GM13977 (cell line): ENCODE measurements at regions not wholly inside any gene's neighbourhood (a gene's known extent, or its start where the extent isn't known, plus 50 kb on each side); places are given as distances from the start of the nearest gene placed in this dataset.
A peak's percentile ranks its signal among the peaks of the same experiment; 100 is the strongest.
"Not testable (repeated sequence)": the region's sequence is repeated elsewhere in the genome, so short reads cannot be mapped to it uniquely, and the experiment has no call there.

Source experiments
- DNase-seq: peaks from one replicate; pipeline ENCODE4 v3.0.0; 2012; ENCODE audit warnings: low spot score
- CTCF ChIP-seq: IDR thresholded peaks from 2 replicates; pipeline ENCODE4 v1.5.1; 2012; ENCODE audit warnings: mild to moderate bottlenecking, control low read depth; ENCODE audit not compliant: insufficient read depth; ENCODE audit errors: extremely low read depth, missing control alignments
- in situ Hi-C: fragments of 300-500 bp; cut with MboI; formaldehyde crosslinking; loops from one replicate; pipeline ENCODE4 v1.12.0; 2022; ENCODE audit warnings: low sequenced_read_pairs, low pct_unique_long_range_greater_than_20kb, mixed read lengths, inconsistent platforms; ENCODE audit not compliant: unreplicated experiment

GRCh38 chr10:6678211-6678803, 98.2 kb upstream of the PRKCQ start:
- DNase-seq: peak; percentile 28
- peak; percentile 85 for TF ChIP-seq CTCF
- in situ Hi-C loops: no loop called here

GRCh38 chr10:6677129-6677528, 97.1 kb upstream of the PRKCQ start:
- in situ Hi-C loops, DNase-seq: not testable (repeated sequence)

GRCh38 chr10:6674291-6674690, 94.2 kb upstream of the PRKCQ start:
- in situ Hi-C loops: loop anchor here (25.0 kb wide), 2 partner anchors 262 to 738 kb away; partner anchors contain the start of gene SFMBT2
- DNase-seq: no peak
- TF ChIP-seq CTCF: no peak

- in situ Hi-C loops: loop anchor here (25.0 kb wide), 2 partner anchors 260 to 740 kb away; partner anchors contain the start of gene SFMBT2
- DNase-seq: no peak
- no peak for TF ChIP-seq CTCF
Measured at GRCh38 chr10:6671976-6672375, 91.9 kb upstream of the PRKCQ start.

- in situ Hi-C loops: loop anchor here (25.0 kb wide), 2 partner anchors 257 to 743 kb away; partner anchors contain the start of gene SFMBT2
- DNase-seq: peak; percentile 21
Measured at GRCh38 chr10:6669269-6669859, 89.3 kb upstream of the PRKCQ start.

GRCh38 chr10:6667679-6668270, 87.7 kb upstream of the PRKCQ start:
- in situ Hi-C loops: loop anchor here (25.0 kb wide), 2 partner anchors 255 to 745 kb away; partner anchors contain the start of gene SFMBT2
- TF ChIP-seq CTCF: peak; percentile 52
- DNase-seq: no peak

More at GRCh38 chr10:6669269-6669859, 89.3 kb upstream of the PRKCQ start:
- TF ChIP-seq CTCF: peak; percentile 67

- TF ChIP-seq CTCF: no peak
- DNase-seq: no peak
- in situ Hi-C loops: loop anchor here (25.0 kb wide), 2 partner anchors 255 to 745 kb away; partner anchors contain the start of gene SFMBT2
Measured at GRCh38 chr10:6667150-6667549, 87.1 kb upstream of the PRKCQ start.
